ENCODE measurements at regions not wholly inside any gene's neighbourhood (a gene's known extent, or its start where the extent isn't known, plus 50 kb on each side); places are given as distances from the start of the nearest gene placed in this dataset.
"Not testable (repeated sequence)": the region's sequence is repeated elsewhere in the genome, so short reads cannot be mapped to it uniquely, and the experiment has no call there.

DNA sequence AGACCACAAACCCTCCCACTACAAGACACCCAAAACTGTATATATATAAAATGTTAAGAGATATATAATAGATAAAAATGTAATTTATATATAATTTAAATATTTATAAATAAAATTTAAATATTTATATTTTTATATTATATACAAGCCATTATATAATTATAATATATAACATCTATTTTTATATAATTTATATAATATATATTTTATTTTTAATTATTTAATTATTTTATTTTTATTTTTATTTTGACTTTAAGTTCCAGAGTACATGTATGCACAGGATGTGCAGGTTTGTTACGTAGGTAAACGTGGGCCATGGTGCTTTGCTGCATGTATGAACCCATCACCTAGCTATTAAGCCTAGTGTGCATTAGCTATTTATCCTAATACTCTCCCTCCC, 1090.2 kb downstream of the NXPH1 start:
- no peaks in the 10 kb centered on the region for H3K27me3 ChIP-seq (ENCODE audit: control insufficient read depth, insufficient read depth, low read length)
- no peak overlapping the region for H3K27ac ChIP-seq (ENCODE audit: low read length)
- H3K36me3 ChIP-seq (ENCODE audit: control insufficient read depth, insufficient read depth, low read length), result no peaks in the 10 kb centered on the region
- no peaks in the 10 kb centered on the region for H3K9me3 ChIP-seq (ENCODE audit: control insufficient read depth, low read depth, low read length)
- DNase-seq, result no peak
- H3K4me3 ChIP-seq (ENCODE audit: low read length), result no peak overlapping the region
- no peaks in the 10 kb centered on the region for H3K4me1 ChIP-seq (ENCODE audit: control insufficient read depth, insufficient read depth, low read length)
- WGBS (ENCODE audit: insufficient coverage, low lambda C conversion rate), result 100% methylated on average over 2 of the region's 2 CpGs

- H3K27me3 ChIP-seq (ENCODE audit: control insufficient read depth, insufficient read depth, low read length); H3K4me1 ChIP-seq (ENCODE audit: control insufficient read depth, insufficient read depth, low read length); H3K36me3 ChIP-seq (ENCODE audit: control insufficient read depth, insufficient read depth, low read length); DNase-seq; H3K27ac ChIP-seq (ENCODE audit: low read length); H3K4me3 ChIP-seq (ENCODE audit: low read length); H3K9me3 ChIP-seq (ENCODE audit: control insufficient read depth, low read depth, low read length): not testable (repeated sequence)
- WGBS (ENCODE audit: insufficient coverage, low lambda C conversion rate), result 100% methylated on average over 1 of the region's 4 CpGs
Observed at GRCh38 chr7:9552431-9552830, 1119.0 kb downstream of the NXPH1 start.

- no peak for DNase-seq
- H3K27me3 ChIP-seq (ENCODE audit: control insufficient read depth, insufficient read depth, low read length), result no peaks in the 10 kb centered on the region
- no peaks in the 10 kb centered on the region for H3K36me3 ChIP-seq (ENCODE audit: control insufficient read depth, insufficient read depth, low read length)
- no peaks in the 10 kb centered on the region for H3K4me1 ChIP-seq (ENCODE audit: control insufficient read depth, insufficient read depth, low read length)
- no peak overlapping the region for H3K4me3 ChIP-seq (ENCODE audit: low read length)
- no peak overlapping the region for H3K27ac ChIP-seq (ENCODE audit: low read length)
- no peaks in the 10 kb centered on the region for H3K9me3 ChIP-seq (ENCODE audit: control insufficient read depth, low read depth, low read length)
- 60% methylated on average over 1 of the region's 3 CpGs for WGBS (ENCODE audit: insufficient coverage, low lambda C conversion rate)
Observed at GRCh38 chr7:9557853-9558252, 1124.4 kb downstream of the NXPH1 start.

DNA sequence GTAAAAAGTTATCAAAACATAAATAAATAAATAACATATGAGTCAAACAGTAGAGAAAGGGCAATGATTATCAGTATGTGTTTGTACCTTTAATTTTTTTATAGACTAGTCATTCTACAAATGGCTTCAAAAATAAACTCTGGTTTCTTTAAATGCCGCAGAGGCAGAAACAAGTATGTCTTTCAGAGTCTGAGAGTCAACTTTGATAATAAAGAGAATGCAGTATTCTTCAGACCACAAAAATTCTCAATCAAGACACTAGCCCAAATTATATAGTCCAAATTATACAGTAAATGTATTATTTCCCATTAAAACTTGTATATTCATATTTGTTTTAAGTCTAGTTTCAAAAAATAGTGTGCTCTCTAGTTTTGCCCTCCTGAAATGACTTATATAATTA, 1142.3 kb downstream of the NXPH1 start:
- Histone ChIP-seq H3K9me3 (ENCODE audit: control insufficient read depth, low read depth, low read length) (no peaks in the 10 kb centered on the region), H3K27me3 (ENCODE audit: control insufficient read depth, insufficient read depth, low read length) (no peaks in the 10 kb centered on the region), H3K4me3 (ENCODE audit: low read length) (no peak overlapping the region), H3K4me1 (ENCODE audit: control insufficient read depth, insufficient read depth, low read length) (no peaks in the 10 kb centered on the region), H3K27ac (ENCODE audit: low read length) (no peak overlapping the region), H3K36me3 (ENCODE audit: control insufficient read depth, insufficient read depth, low read length) (no peaks in the 10 kb centered on the region)
- DNase-seq, result no peak
- 83% methylated on average over 1 of the region's 1 CpG for WGBS (ENCODE audit: insufficient coverage, low lambda C conversion rate)

- 75% methylated on average over 1 of the region's 2 CpGs for WGBS (ENCODE audit: insufficient coverage, low lambda C conversion rate)
- Histone ChIP-seq H3K4me3 (ENCODE audit: low read length) (no peak overlapping the region), H3K27me3 (ENCODE audit: control insufficient read depth, insufficient read depth, low read length) (no peaks in the 10 kb centered on the region), H3K27ac (ENCODE audit: low read length) (no peak overlapping the region), H3K9me3 (ENCODE audit: control insufficient read depth, low read depth, low read length) (no peaks in the 10 kb centered on the region), H3K4me1 (ENCODE audit: control insufficient read depth, insufficient read depth, low read length) (no peaks in the 10 kb centered on the region), H3K36me3 (ENCODE audit: control insufficient read depth, insufficient read depth, low read length) (no peaks in the 10 kb centered on the region)
- no peak for DNase-seq
Observed at GRCh38 chr7:9582824-9583223, 1149.4 kb downstream of the NXPH1 start.

DNA sequence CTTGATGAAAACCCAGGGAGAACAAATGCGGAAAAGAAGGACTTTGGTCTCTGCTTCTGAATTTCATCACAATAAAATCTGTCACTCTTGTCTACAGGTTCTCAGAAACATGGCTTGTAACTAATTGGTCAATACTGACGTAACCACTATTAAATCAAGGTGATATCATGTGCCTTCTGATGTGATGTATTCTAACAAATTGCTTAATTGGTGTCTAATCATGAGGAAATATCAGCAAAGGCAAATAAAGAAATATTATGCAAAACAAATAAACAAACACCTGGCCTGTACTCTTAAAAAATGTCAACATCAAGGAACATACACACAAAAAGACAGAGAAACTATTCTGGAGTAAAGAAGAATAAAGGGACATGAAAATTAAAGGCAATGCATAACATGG, 1165.0 kb downstream of the NXPH1 start:
- Histone ChIP-seq H3K4me3 (ENCODE audit: low read length) (no peak overlapping the region), H3K9me3 (ENCODE audit: control insufficient read depth, low read depth, low read length) (no peaks in the 10 kb centered on the region), H3K27ac (ENCODE audit: low read length) (no peak overlapping the region), H3K4me1 (ENCODE audit: control insufficient read depth, insufficient read depth, low read length) (no peaks in the 10 kb centered on the region), H3K36me3 (ENCODE audit: control insufficient read depth, insufficient read depth, low read length) (no peaks in the 10 kb centered on the region), H3K27me3 (ENCODE audit: control insufficient read depth, insufficient read depth, low read length) (no peaks in the 10 kb centered on the region)
- no CpG with 5 or more reads among the region's 2 CpGs for WGBS (ENCODE audit: insufficient coverage, low lambda C conversion rate)
- DNase-seq, result no peak

DNA sequence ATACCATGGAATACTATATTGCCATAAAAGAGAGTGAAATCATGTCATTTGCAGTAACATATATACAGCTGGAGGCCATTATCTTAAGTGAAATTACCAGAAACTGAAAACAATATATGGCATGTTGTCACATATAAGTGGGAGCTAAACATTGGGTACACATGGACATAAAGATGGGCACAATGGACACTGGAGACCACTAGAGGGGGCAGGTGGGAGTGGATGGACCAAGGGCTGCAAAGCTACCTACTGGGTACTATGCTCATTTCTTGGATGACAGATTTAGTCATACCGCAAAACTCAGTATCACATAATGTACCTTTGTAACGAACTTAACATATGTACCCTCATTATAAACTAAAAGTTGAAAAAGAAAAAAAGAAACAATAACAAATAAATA, 1167.6 kb downstream of the NXPH1 start:
- Histone ChIP-seq H3K4me1 (ENCODE audit: control insufficient read depth, insufficient read depth, low read length) (no peaks in the 10 kb centered on the region), H3K4me3 (ENCODE audit: low read length) (no peak overlapping the region), H3K27ac (ENCODE audit: low read length) (no peak overlapping the region), H3K27me3 (ENCODE audit: control insufficient read depth, insufficient read depth, low read length) (no peaks in the 10 kb centered on the region), H3K36me3 (ENCODE audit: control insufficient read depth, insufficient read depth, low read length) (no peaks in the 10 kb centered on the region), H3K9me3 (ENCODE audit: control insufficient read depth, low read depth, low read length) (no peaks in the 10 kb centered on the region)
- no peak for DNase-seq
- 94% methylated on average over 2 of the region's 2 CpGs for WGBS (ENCODE audit: insufficient coverage, low lambda C conversion rate)

DNA sequence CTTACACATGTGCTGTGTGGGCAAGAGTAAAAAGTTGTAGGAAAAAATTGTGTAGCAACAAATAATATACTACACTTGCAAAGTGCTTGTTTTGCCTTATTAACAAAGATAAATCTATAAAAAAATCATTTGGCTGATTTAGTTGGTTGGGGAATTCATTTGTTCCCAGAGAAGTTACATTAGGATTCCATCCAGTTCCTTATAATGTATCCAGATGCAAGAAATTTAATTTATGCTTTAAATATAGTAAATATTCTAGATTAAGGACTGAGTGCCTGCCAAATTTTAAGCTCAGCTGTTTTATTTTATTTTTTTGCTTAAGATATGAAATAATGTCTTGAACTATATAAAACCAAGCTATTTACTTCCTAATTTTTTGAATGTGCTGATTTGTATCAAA, 1169.9 kb downstream of the NXPH1 start:
- no peak for DNase-seq
- no peak overlapping the region for H3K27ac ChIP-seq (ENCODE audit: low read length)
- H3K4me3 ChIP-seq (ENCODE audit: low read length), result no peak overlapping the region
- no peaks in the 10 kb centered on the region for H3K27me3 ChIP-seq (ENCODE audit: control insufficient read depth, insufficient read depth, low read length)
- no peaks in the 10 kb centered on the region for H3K9me3 ChIP-seq (ENCODE audit: control insufficient read depth, low read depth, low read length)
- no peaks in the 10 kb centered on the region for H3K36me3 ChIP-seq (ENCODE audit: control insufficient read depth, insufficient read depth, low read length)
- no peaks in the 10 kb centered on the region for H3K4me1 ChIP-seq (ENCODE audit: control insufficient read depth, insufficient read depth, low read length)

DNA sequence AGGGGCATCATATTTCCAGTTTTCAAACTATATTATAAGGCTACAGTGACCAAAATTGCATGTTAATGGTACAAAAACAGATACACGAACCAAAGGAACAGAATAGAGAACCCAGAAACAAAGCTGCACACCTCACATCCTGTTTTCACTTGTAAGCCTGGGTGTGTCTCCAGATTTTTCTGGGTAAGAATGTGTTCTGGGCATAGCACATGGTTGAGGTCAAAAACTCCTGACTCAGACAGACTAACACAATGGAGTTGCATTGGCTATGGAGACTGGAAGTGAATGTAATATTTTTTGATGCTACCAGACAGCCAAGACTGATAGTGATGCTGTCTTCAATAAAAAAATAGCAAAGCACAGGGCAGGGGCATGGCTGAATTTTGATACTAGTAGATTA, 1175.2 kb downstream of the NXPH1 start:
- no peak for DNase-seq
- H3K36me3 ChIP-seq (ENCODE audit: control insufficient read depth, insufficient read depth, low read length), result no peaks in the 10 kb centered on the region
- H3K4me3 ChIP-seq (ENCODE audit: low read length), result no peak overlapping the region
- no peaks in the 10 kb centered on the region for H3K4me1 ChIP-seq (ENCODE audit: control insufficient read depth, insufficient read depth, low read length)
- no peaks in the 10 kb centered on the region for H3K9me3 ChIP-seq (ENCODE audit: control insufficient read depth, low read depth, low read length)
- H3K27ac ChIP-seq (ENCODE audit: low read length), result no peak overlapping the region
- WGBS (ENCODE audit: insufficient coverage, low lambda C conversion rate), result no CpG with 5 or more reads among the region's 1 CpG
- no peaks in the 10 kb centered on the region for H3K27me3 ChIP-seq (ENCODE audit: control insufficient read depth, insufficient read depth, low read length)

DNA sequence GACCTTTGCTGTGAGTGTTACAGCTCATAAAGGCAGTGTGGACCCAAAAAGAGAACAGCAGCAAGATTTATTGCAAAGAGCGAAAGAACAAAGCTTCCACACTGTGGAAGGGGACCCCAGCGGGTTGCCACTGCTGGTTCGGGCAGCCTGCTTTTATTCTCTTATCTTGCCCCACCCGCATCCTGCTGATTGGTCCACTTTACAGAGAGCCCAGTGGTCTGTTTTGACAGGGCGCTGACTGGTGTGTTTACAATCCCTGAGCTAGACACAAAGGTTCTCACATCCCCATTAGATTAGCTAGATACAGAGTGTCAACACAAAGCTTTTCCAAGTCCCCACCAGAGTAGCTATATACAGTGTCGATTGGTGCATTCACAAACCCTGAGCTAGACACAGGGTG, 1187.5 kb downstream of the NXPH1 start:
- H3K4me1 ChIP-seq (ENCODE audit: control insufficient read depth, insufficient read depth, low read length); H3K4me3 ChIP-seq (ENCODE audit: low read length); H3K36me3 ChIP-seq (ENCODE audit: control insufficient read depth, insufficient read depth, low read length); H3K9me3 ChIP-seq (ENCODE audit: control insufficient read depth, low read depth, low read length); H3K27ac ChIP-seq (ENCODE audit: low read length); H3K27me3 ChIP-seq (ENCODE audit: control insufficient read depth, insufficient read depth, low read length); DNase-seq: not testable (repeated sequence)
- WGBS (ENCODE audit: insufficient coverage, low lambda C conversion rate), result no CpG with 5 or more reads among the region's 6 CpGs

- H3K27me3 ChIP-seq (ENCODE audit: control insufficient read depth, insufficient read depth, low read length); H3K4me3 ChIP-seq (ENCODE audit: low read length); H3K9me3 ChIP-seq (ENCODE audit: control insufficient read depth, low read depth, low read length); H3K4me1 ChIP-seq (ENCODE audit: control insufficient read depth, insufficient read depth, low read length); H3K27ac ChIP-seq (ENCODE audit: low read length); H3K36me3 ChIP-seq (ENCODE audit: control insufficient read depth, insufficient read depth, low read length); DNase-seq: not testable (repeated sequence)
- no CpG with 5 or more reads among the region's 44 CpGs for WGBS (ENCODE audit: insufficient coverage, low lambda C conversion rate)
Observed at GRCh38 chr7:9621306-9621902, 1188.0 kb downstream of the NXPH1 start.

All from large intestine (tissue), 3 donors.